ENCODE measurements at regions not wholly inside any gene's neighbourhood (a gene's known extent, or its start where the extent isn't known, plus 50 kb on each side); places are given as distances from the start of the nearest gene placed in this dataset.

DNA sequence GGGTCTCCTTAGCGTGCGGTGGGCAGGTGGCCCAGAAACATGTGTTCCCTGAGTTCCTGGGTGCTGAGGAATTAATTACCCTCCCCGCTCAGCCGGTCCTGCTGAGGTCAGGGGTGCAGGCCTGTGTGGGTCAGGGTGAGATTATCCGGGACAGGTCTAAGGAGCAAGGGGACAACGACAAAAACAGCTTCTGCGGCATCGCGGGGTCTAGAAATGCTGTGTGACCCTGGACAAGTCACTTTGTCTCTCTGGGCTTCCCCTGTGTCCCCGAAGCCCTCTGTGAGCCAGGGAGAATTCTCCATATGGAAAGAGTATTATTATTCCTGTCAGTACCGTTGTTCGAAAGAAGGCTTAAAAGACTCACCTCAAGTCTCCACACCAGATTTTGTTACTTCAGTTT, 186.1 kb downstream of the MN1 start:
- no peak for DNase-seq

DNA sequence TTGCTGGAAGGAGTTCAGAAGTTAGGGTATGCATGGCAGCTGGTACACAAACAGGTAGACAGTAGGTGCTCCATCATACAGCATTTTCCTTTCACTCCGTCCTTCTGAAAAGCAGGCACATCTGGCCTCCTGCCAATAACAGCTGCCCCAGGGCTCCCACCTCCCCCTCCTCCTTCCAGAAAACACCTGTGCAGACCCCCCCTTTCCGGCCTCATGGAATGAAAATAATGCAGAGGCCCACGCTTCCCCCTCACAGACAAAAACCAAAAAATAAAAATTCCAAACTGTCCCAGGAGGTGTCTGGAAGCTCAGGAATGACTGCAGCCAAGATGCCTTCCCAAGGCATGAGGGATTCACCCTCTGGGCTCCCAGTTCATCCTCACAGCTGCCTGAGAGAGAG, 185.5 kb downstream of the MN1 start:
- no peak for DNase-seq

DNA sequence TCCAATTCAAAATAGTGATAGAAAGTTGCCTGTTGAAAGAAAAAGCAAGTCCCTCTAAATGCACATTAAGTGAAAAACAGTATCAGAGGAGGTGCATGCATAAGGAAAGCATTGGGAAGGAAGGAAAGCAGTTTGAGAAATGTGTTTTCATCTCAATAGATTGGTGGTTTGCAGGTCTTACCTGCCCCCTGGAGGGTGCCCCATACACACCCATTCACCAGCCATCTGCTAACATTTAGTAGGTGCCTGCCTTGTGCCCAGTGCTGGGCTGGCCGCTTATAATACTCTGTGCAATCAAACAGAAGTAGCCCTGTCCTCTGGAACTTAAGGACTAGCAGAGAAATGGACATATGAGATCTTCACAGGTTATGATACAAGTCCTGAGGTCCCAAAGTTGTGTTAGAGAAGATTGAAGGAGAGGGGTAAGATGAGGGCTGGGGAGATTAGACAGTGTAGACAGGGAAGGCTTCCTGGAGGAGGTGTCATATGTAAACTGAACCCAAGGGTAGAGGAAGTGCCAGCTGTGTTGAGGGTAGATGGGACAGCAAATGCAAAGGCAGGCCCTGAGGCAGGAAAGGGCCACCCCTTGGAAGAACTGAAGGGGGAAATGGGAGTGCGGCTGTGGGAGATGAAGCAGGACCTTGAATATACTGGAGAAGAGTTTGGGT, 184.2 kb downstream of the MN1 start:
- DNase-seq, result no peak

DNA sequence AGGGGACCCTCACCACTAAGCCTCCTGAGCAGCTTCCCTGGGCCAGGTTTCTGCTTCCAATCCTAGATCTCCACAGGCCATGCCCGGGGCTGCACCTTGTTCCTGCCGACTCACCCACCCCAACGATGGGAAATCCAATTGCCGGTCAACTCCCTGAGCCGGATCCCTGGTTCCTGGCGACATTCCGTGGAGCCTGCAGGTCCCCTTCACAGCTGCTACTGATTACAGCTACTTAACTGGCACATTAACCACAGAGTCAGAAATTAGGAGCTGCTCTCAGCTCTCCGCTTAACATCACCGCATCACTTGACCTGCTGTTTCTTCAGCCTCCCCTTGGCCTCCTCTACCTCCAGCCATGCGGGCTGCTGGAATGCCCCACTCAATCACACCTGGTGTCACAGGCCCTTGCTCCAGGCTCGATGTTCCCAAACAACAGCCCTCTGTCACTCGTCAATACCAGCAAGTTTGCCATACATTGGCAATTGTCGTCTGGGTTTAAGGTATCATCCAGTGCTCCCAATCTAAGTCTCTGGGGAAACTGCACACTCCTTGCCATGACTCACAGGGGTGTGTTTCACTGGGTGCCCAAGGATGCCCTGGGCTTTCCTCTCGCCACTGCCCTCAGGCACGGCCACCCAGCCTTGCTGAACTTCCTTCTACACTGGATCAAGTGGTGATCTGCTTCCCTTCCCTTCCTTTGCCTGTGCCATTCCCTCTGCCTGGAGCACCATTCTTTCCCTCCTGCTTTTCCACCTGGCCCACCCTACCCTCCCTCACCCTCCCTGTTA, 181.0 kb downstream of the MN1 start:
- DNase-seq, result no peak

DNA sequence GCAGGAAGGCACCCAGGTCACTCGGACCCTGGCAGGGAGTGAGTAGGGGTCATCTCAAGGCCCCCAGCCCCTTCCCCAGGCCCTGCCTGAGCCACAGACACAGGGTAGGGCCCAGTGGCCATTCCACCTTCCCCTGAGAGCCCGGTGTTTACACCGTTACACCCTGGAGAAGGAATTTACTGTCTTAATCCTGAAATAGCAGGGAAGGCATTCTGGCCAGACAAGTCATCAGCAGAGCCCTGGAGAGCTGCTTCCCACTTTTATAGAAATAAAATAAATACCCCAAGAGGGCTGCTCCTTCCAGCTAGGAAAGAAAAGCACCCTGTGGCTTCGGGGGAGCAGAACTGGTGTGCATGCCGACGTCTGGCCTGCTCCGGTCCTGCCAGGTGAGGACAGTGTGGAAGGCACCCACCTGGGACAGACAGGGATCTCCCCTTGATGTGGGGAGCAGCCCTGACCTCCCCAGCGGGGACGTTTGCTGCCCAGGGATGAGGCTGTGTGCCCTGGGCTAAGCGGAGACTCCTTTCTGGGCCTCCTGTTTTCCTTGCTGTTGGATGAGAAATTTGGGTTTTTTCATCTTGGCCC, 180.0 kb downstream of the MN1 start:
- DNase-seq, result no peak

DNA sequence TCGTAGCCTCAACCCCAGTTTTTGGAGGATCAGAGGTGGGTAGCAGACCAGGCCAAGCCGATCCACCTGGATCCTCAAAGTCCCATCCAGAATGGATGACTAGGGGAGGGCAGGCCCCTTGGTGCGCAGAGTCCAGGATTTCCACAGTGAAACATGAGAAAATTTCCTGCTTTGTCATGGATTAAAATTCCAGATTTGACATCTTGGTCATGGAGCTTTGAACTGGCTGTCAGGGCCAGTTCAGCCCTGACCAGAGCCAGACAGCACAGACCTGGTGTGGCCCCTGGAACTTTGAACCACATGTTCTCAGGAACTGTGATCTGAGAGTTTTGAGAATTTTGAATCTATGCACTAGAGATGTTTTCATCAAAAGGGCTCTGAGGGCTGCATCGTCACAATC, 177.5 kb downstream of the MN1 start:
- DNase-seq, result no peak

DNA sequence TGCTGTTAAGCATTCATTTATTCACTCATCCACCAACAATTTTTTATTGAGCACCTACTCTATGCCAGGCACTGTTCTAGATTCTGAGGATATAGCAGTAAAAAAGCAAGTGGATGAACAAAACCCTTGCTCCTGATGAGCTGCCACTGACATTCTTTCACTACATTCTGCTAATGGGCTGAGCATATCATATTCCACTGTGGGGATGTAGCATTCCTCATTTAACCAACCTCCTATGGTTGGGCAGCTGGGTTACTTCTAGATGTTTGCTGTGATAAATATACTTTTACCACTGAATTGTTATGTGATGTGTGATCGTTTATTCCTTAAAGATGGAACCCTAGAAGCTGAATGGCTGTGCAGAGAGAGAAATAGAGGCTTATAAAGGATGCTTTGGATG, 176.9 kb downstream of the MN1 start:
- no peak for DNase-seq

DNA sequence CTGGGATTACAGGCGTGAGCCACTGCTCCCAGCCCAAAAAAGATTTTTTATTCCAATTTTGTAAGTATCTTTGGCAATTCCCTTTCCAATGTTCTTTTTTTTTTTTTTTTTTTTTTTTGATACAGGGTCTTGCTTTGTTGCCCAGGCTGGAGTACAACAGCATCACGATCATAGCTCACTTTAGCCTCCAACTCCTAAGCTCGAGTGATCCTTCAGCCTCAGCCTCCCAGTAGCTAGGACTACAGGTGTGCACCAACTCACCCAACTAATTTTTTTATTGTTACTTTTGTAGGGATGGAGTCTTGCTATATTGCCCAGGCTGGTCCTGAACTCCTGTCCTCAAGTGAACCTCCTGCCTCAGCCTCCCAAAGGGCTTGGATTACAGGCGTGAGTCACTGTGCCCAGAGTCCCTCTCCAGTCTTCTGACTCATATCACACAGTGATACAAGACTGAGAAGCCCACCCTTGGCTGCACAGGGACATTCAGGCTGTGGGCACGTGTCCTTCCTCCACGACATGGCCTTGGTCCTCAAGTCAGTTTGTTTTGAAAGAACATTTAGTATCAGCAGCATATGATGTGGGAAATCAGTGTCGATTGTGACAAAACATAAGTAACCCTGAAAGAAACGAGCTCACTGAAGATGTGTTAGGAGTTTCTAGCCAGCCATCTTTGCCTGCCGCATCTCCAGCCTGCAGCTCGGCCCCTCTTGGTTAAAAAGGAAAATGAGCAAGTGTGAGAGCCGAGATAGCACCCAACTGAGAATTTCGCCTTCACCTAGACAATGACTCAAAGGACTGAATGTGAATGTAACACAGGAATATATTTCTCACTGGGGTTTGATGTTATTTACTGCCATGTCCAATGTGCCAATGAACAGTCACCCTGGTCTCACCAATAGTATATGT, 175.5 kb downstream of the MN1 start:
- DNase-seq, result no peak

DNA sequence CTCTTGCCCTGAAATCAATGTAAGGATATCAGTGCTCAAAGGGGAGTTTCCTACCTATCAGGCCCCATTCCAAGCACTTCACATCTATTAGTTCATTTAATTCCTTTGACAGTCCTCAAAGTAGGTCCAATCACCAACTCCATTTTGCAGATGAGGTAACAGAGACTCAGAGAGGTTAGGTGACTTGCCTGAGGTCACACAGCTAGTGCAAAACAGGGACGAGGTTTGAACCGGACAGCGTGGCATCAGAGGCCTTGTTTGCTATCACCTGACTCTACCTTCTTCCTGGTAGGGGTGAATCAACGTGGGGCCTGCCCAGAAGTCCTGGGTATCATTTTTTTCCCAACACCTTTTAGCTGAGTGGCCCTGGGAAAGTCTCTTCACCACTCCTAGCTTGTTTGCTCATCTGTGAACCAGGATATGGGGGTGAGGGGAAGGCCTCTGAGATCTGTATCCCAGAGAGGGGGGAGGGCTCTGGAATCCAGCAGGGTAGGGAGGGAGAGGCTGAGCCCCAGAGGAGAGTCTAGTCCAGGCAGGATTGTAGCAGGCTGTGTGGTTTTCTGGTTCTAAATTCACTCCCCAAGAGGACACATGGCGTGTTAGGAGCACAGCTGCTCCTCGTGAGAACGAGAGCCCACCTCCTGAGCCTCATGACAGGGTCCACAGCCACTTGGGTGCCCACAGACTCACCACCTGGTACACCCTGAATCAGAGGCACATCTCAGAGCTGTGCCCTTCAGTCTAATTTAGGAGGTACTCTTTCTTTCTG, 174.7 kb downstream of the MN1 start:
- DNase-seq, result no peak

DNA sequence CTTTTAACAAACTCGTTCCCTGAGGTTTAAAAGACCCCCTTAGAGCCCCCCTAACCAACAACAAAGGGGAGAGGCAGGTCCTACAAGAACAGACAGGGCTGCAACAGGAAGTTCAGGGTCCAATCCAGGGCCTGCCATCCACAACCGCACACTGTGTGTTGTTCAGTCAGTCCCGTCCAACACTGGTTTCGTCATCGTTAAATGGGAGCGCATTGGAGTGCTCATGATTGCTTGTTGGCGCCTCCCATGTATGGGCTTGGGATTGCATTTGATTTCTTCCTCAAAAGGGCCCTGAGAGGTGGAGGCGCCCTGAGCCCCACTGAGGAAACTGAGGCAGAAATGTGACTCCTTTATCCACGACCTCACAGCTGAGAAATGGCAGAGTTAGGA, 174.1 kb downstream of the MN1 start:
- DNase-seq, result no peak

DNA sequence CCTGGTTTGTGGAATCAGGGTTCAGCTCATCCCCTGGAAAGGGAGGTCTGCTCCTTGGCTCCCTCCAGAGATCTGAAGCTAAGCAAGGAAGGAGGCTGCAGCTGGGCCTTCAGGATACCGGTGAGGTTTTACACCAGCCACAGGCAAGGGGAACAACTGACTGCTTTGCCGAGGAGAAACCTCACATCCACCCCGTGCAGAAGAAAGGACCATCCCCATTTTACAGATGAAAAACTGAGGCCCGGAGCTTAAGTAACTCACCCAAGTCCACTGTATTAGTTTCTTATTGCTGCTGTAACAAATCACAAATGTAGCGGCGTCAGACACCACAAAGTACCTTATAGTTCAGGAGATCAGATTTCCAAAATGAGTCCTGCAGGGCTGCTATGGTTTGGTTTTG, 173.7 kb downstream of the MN1 start:
- DNase-seq, result no peak

DNA sequence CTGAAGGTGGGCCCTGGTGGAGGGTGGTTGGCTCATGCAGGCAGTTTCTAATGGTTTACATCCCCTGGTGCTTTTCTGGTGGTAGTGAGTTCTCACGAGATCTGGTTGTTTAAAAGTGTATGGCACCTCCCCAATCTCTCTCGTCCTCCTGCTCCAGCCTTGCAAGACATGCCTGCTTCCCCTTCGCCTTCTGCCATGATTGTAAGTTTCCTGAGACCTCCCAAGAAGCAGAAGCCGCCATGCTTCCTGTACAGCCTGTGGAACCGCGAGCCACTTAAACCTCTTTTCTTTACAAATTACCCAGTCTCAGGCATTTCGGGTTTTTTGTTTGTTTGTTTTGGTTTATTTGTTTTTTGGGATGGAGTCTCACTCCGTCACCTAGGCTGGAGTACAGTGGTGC, 173.2 kb downstream of the MN1 start:
- no peak for DNase-seq

DNA sequence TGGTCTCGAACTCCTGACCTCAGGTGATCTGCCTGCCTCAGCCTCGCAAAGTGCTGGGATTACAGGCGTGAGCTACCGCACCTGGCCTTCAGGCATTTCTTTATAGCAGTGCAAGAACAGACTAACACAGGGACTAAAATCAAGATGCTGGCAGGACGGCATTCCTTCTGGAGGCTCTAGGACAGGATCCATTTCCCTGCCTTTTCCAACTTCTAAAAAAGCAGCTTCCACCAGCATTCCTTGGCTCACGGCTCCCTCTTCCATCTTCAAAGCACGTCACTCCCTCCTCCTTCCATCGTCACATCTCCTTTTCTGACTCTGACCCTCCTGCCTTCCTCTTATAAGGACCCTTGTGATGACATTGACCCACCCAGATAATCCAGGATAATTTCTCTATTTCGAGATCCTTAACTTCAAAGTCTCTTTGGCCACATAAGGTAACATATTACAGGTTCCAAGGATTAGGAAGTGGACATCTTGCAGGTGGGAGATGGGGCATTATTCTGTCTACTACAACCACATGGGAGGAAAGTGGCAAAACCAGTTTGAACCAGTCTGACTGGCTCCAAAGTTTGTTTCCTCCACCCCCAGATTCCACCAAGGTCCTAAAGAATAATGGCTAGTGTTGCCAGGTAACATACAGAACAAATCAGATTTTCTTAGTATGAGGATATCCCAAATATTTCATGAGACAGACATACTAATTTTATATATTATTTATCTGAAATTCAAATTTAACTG, 172.5 kb downstream of the MN1 start:
- DNase-seq, result no peak

DNA sequence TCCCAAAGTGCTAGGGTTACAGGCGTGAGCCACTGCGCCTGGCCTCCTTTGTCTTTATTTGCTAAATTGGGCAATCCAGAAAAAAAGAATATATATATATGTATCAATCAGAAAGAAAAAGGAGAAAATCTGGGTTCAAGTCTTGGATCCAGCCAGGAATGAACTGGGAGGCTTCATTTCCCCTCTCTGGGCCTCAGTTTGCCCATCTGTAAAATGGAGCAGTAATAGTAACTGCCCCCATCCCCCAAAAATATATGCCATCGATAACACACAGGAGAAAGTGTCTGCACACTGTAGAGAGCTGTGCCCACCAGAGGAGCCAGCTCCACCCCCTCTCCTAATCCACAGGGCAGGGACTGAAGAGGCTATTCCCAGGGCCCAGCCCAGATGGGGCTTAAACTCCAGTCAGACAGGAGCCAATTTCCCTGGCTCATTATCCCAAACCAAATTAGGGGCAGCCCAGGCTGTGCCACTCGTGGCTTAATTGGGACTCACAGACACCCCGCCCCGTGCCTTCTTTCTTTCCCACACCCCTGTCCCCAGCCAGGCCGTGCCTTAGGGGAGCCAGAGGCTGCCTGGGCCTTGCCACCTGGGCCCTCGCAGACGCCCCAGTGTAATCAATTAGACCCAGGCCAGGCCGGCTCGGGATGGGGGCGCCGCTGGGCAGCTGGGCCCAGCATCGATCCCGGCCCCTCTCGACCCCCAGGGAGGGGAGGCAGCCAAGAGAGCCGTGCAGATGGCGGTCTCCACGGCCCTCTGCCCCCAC, 171.5 kb downstream of the MN1 start:
- no peak for DNase-seq

DNA sequence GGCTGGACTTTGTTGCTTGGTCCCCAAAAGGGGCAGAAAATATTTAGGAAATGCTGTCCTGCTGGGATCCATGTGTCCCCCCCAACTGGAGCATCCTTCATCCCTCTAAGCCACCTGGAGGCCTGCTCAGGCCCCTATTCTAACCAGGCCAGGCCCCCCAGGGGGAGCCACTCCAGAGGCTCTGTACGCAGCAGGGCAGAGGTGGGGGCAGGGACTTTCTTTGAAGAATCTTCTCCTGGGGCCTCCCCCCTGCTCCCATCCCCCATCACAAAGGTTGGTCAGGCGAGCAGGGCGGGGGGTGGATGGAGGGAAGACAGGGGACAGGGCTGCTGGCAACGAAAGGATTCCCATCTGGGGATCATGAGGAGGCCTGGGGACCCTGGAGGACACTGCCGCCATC, 170.8 kb downstream of the MN1 start:
- DNase-seq, result no peak

DNA sequence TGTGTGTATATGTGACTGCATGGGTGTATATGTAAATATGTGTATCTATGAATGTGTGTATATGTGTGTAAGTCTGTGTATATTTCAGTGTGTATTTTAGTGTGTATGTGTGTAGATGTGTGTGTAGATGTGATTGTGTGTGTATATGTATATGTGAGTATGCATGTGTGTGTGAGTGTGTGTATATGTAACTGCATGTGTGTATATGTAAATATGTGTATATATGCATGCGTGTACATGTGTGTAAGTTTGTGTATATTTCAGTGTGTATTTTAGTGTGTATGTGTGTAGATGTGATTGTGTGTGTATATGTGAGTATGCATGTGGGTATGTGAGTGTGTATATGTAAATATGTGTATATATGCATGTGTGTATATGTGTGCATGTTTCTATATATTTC, 169.9 kb downstream of the MN1 start:
- DNase-seq, result no peak

DNA sequence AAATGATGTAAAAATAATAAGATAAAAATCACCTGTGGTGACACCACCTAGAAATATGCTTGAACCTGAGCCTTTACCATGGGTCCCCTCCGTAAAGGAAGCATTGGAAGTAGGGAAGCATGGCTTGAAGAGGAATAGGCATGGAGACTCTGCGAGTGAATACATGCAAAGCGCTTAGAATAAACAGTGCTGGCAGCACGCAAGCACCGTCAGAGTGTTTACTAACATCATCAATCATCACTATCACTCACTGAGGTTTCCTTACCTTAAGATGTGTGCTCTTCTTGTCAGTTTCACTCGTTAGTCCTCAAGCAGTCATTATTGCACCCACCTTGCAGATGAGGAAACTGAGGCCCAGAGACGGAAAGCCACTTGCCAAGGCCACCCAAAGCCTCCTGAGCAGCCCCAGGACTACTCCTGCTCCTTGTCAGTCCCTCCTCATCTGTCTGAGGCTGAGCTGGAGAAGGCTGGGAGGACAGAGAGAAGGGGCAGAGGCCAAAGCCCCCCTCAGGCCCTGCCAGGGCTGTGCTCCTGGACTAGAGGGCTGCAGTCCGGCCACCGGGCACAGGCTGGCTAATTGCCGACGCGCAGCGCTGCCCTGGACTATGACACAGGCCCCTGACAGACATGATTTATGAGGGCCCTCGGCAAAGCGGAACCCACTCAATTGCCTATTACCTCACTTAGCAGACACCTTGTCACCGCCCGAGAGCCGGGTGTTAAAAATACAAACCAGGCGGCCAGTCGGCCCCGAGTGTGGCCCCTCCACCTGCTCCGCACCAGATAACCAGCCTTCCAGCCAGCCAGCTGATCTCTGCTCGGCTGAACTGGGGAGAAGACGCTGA, 168.9 kb downstream of the MN1 start:
- no peak for DNase-seq

DNA sequence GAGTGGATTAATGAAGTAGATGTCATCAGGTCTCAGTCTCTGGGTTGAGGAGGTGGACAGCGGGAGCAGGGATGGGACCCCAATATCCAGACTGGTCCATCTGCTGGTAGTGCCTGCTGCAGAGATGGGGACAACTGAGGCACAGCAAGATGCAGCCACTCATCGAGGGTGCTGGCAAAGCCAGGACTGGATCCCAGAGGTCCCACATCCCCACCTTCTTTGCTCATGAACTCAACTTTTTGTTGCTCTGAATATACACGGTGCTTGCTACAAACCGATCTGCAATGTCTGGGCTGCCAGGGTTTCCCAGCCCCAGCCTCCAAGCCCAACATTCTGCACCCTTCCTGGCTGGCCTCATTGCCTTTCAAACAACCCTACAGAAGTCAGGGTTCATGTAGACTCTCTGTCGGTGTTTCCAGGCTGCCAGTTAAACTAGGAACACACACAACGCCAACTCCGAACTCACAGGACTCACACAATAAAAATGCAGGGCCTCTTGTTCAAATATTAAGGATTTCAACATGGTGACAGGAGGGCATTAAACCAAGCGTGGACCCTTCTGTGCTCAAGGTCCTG, 168.2 kb downstream of the MN1 start:
- no peak for DNase-seq

DNA sequence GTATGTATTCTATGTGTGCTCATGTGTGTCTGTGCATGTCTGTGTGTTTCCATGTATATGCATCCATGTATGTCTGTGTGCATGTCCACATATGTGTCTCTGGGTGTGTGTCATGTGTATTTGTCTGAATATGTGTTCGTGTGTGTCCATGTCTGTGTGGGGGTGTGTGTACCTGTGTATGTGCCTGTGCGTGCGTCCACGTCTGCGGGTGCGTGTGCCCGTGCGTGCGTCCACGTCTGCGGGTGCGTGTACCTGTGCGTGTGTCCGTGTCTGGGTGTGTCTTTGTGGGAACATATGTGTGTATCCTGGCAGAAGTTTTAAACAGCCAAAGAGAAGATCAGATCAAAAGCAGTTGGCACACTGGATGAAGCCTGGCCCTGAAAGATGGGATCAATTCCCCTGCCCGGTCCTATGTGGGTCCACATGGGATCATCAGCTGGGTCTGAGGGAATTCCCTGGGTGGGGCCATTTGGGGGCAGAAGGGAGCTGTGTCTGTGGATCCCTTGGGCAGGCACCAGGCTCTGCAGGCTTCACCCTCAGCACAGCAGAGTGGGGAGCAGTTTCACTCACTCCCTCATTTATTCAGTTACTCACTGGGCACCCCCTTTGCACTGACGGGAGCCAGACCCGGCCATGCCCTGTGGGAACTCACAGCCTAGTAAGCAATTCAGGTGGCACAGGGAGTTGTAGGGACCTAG, 167.4 kb downstream of the MN1 start:
- DNase-seq, result no peak
